ENCODE measurements at regions not wholly inside any gene's neighbourhood (a gene's known extent, or its start where the extent isn't known, plus 50 kb on each side); places are given as distances from the start of the nearest gene placed in this dataset.

DNA sequence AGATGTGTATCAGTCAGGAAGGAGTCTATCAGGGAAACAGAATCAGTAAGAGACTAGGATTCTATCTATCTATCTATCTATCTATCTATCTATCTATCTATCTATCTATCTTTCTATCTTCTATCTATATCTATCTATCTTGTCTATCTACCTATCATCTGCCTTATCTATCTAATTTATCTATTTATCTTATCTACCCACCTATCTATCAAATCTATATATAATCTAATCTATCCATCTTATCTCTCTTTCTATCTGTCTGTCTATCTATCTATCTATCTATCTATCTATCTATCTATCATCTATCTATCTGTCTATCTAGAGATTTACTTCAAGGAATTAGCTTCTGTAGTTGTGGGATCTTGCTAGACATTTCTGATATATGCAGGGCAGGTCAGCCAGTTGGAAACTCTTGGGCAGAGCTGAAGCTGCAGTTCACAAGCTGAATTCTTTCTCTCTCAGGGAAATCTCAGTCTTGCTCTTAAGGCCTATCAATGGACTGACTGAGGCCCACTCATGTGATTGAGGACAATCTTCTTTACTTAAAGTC is 140.2 kb upstream of the JUN start:
- no TSS peak for BruUV-seq (replicated peaks)
- in situ Hi-C loops (cut with HindIII; ENCODE audit: low pct_unique_long_range_greater_than_20kb, low sequenced_read_pairs) (no loop called here), intact Hi-C loops (cut with micrococcal nuclease; ENCODE audit: unreplicated experiment) (no loop called here)
- Histone ChIP-seq H3K36me3 (ENCODE audit: control insufficient read depth, insufficient read depth, low read length) (no peaks in the 10 kb centered on the region), H3K27me3 (ENCODE audit: control insufficient read depth, insufficient read depth, low read length) (no peaks in the 10 kb centered on the region), H3K4me3 (ENCODE audit: low read depth in 2 of 2, low read length in 2 of 2) (no peak overlapping the region), H3K27ac (ENCODE audit: low read length) (no peak overlapping the region), H3K9me3 (ENCODE audit: control insufficient read depth, insufficient read depth, low read depth, low read length) (no peaks in the 10 kb centered on the region), H3K4me1 (ENCODE audit: control insufficient read depth, insufficient read depth, low read length) (no peaks in the 10 kb centered on the region)
- POLR2A ChIA-PET, result no interaction called here
- TF ChIP-seq SIN3A (IDR thresholded peaks at IDR 0.05; ENCODE audit: borderline replicate concordance, insufficient read depth, low read depth, low read length) (no peak), POLR2AphosphoS5 (IDR thresholded peaks at IDR 0.05; ENCODE audit: low read depth, low read length) (no peak), TCF7L2 (IDR thresholded peaks at IDR 0.05; ENCODE audit: low read depth, low read length) (no peak)
- TF ChIP-seq, protein P1, sequence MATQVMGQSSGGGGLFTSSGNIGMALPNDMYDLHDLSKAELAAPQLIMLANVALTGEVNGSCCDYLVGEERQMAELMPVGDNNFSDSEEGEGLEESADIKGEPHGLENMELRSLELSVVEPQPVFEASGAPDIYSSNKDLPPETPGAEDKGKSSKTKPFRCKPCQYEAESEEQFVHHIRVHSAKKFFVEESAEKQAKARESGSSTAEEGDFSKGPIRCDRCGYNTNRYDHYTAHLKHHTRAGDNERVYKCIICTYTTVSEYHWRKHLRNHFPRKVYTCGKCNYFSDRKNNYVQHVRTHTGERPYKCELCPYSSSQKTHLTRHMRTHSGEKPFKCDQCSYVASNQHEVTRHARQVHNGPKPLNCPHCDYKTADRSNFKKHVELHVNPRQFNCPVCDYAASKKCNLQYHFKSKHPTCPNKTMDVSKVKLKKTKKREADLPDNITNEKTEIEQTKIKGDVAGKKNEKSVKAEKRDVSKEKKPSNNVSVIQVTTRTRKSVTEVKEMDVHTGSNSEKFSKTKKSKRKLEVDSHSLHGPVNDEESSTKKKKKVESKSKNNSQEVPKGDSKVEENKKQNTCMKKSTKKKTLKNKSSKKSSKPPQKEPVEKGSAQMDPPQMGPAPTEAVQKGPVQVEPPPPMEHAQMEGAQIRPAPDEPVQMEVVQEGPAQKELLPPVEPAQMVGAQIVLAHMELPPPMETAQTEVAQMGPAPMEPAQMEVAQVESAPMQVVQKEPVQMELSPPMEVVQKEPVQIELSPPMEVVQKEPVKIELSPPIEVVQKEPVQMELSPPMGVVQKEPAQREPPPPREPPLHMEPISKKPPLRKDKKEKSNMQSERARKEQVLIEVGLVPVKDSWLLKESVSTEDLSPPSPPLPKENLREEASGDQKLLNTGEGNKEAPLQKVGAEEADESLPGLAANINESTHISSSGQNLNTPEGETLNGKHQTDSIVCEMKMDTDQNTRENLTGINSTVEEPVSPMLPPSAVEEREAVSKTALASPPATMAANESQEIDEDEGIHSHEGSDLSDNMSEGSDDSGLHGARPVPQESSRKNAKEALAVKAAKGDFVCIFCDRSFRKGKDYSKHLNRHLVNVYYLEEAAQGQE (IDR thresholded peaks at IDR 0.05; ENCODE audit: insufficient read depth in 1 of 2, low read depth in 2 of 2, low read length in 1 of 2), result no peak
- DNase-seq (ENCODE audit: low read depth, low spot score) (no peak), ATAC-seq (no peak)
- CTCF ChIA-PET, result no interaction called here

DNA sequence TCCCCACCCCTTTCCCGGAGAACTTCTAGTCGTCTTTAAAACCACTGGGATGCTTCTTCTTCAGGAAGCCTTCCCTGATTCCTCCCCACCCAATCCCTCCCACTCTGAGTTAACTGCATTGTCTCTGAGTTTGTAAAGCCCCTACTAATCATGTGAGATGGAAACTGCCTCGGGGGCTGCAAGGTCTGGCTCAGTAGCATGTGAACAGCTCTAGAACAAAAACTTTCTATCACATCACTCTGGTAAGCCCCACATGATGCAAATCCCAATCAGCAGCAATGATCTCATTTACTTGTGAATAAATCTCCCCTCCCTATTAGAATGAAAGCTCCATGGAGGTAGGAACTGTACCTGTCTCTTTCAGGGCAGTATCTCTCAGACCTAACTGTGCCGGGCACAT is 141.0 kb upstream of the JUN start:
- CTCF ChIA-PET, result no interaction called here
- Histone ChIP-seq H3K4me3 (ENCODE audit: low read depth in 2 of 2, low read length in 2 of 2) (no peak overlapping the region), H3K27me3 (ENCODE audit: control insufficient read depth, insufficient read depth, low read length) (no peaks in the 10 kb centered on the region), H3K27ac (ENCODE audit: low read length) (no peak overlapping the region), H3K36me3 (ENCODE audit: control insufficient read depth, insufficient read depth, low read length) (no peaks in the 10 kb centered on the region), H3K4me1 (ENCODE audit: control insufficient read depth, insufficient read depth, low read length) (no peaks in the 10 kb centered on the region), H3K9me3 (ENCODE audit: control insufficient read depth, insufficient read depth, low read depth, low read length) (no peaks in the 10 kb centered on the region)
- intact Hi-C loops (cut with micrococcal nuclease; ENCODE audit: unreplicated experiment) (no loop called here), in situ Hi-C loops (cut with HindIII; ENCODE audit: low pct_unique_long_range_greater_than_20kb, low sequenced_read_pairs) (no loop called here)
- ATAC-seq (no peak), DNase-seq (ENCODE audit: low read depth, low spot score) (no peak)
- TF ChIP-seq, protein P2, sequence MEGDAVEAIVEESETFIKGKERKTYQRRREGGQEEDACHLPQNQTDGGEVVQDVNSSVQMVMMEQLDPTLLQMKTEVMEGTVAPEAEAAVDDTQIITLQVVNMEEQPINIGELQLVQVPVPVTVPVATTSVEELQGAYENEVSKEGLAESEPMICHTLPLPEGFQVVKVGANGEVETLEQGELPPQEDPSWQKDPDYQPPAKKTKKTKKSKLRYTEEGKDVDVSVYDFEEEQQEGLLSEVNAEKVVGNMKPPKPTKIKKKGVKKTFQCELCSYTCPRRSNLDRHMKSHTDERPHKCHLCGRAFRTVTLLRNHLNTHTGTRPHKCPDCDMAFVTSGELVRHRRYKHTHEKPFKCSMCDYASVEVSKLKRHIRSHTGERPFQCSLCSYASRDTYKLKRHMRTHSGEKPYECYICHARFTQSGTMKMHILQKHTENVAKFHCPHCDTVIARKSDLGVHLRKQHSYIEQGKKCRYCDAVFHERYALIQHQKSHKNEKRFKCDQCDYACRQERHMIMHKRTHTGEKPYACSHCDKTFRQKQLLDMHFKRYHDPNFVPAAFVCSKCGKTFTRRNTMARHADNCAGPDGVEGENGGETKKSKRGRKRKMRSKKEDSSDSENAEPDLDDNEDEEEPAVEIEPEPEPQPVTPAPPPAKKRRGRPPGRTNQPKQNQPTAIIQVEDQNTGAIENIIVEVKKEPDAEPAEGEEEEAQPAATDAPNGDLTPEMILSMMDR (IDR thresholded peaks at IDR 0.05), result no peak
- TF ChIP-seq TCF7L2 (IDR thresholded peaks at IDR 0.05; ENCODE audit: low read depth, low read length), result no peak
- no peak for TF ChIP-seq POLR2AphosphoS5 (IDR thresholded peaks at IDR 0.05; ENCODE audit: low read depth, low read length)
- TF ChIP-seq, protein P1 (IDR thresholded peaks at IDR 0.05; ENCODE audit: insufficient read depth in 1 of 2, low read depth in 2 of 2, low read length in 1 of 2), result no peak
- no peak for TF ChIP-seq SIN3A (IDR thresholded peaks at IDR 0.05; ENCODE audit: borderline replicate concordance, insufficient read depth, low read depth, low read length)
- BruUV-seq (replicated peaks), result no TSS peak
- POLR2A ChIA-PET, result no interaction called here
